H1 (cell line): ENCODE measurements at regions not wholly inside any gene's neighbourhood (a gene's known extent, or its start where the extent isn't known, plus 50 kb on each side); places are given as distances from the start of the nearest gene placed in this dataset.

Experiments used
- CTCF ChIA-PET: fragments of 300-600 bp; sonication (Branson Sonifier 250); formaldehyde crosslinking; loops from one replicate; lab custom pipeline; 2021; ENCODE audit not compliant: partially characterized antibody; lab: Charles Lee
- POLR2A ChIA-PET: fragments of 300-600 bp; sonication (Branson Sonifier 250); formaldehyde crosslinking; loops from one replicate; lab custom pipeline; 2021; ENCODE audit warnings: inconsistent platforms; ENCODE audit not compliant: partially characterized antibody; lab: Charles Lee
- DNase-seq, 2 experiments: peaks; one replicate each; pipeline versions ENCODE4 v3.0.0 to v3.0.0-alpha.2; 2010 to 2022; ENCODE audit warnings: low spot score in 2 of 2, low read depth in 1 of 2, mixed read lengths in 1 of 2
- FAIRE-seq: peaks from 2 replicates; lab custom pipeline; 2011; peaks lifted over from hg19 to GRCh38; lab: Jason Lieb, UNC
- H2AFZ ChIP-seq: 2 replicates; pipeline ENCODE4 v1.8.1; 2012; ENCODE audit warnings: low read length, inconsistent platforms
- H2AK5ac ChIP-seq: 2 replicates; pipeline ENCODE4 v1.6.1; 2013; ENCODE audit warnings: low read depth, low read length
- H2BK120ac ChIP-seq: replicated peaks from 2 replicates; pipeline ENCODE3; 2013; ENCODE audit warnings: low read depth, low read length, inconsistent platforms
- H2BK12ac ChIP-seq: 2 replicates; pipeline ENCODE4 v1.6.1; 2013; ENCODE audit warnings: low read depth, low read length
- H2BK15ac ChIP-seq: 2 replicates; pipeline ENCODE4 v1.6.1; 2013; ENCODE audit warnings: low read length
- H2BK20ac ChIP-seq: 2 replicates; pipeline ENCODE4 v1.6.1; 2013; ENCODE audit warnings: low read length
- H2BK5ac ChIP-seq: 2 replicates; pipeline ENCODE4 v1.6.1; 2013; ENCODE audit warnings: low read depth, low read length
- H3K14ac ChIP-seq: 2 replicates; pipeline ENCODE4 v1.6.1; 2013; ENCODE audit warnings: inconsistent platforms; ENCODE audit not compliant: insufficient read length
- H3K18ac ChIP-seq: 2 replicates; pipeline ENCODE4 v1.6.1; 2013; ENCODE audit warnings: low read length; ENCODE audit errors: extremely low read depth
- H3K23ac ChIP-seq: 2 replicates; pipeline ENCODE4 v1.6.1; 2013; ENCODE audit warnings: inconsistent platforms; ENCODE audit not compliant: insufficient read length
- H3K23me2 ChIP-seq: 2 replicates; pipeline ENCODE4 v1.6.1; 2013; ENCODE audit warnings: low read depth, low read length
- H3K27ac ChIP-seq: 2 replicates; pipeline ENCODE4 v1.6.1; 2011; ENCODE audit warnings: low read depth, low read length, inconsistent platforms
- H3K27me3 ChIP-seq, 4 experiments: replicated peaks in 1 of 4; 1 replicate in 1 of 4; 2 replicates in 3 of 4; pipeline versions ENCODE4 v1.6.1 to v1.8.1; 2011 to 2013; ENCODE audit warnings: low read length in 3 of 4, mild to moderate bottlenecking in 3 of 4, inconsistent platforms in 2 of 4, mixed read lengths in 2 of 4, moderate library complexity in 1 of 4; ENCODE audit not compliant: control insufficient read depth in 3 of 4, insufficient read depth in 3 of 4; ENCODE audit errors: extremely low read depth in 1 of 4
- H3K36me3 ChIP-seq, 4 experiments: 2 replicates each; pipeline versions ENCODE4 v1.6.1 to v1.8.1; 2011 to 2013; ENCODE audit warnings: mild to moderate bottlenecking in 4 of 4, low read length in 3 of 4, moderate library complexity in 2 of 4, control low read depth in 1 of 4, inconsistent platforms in 1 of 4; ENCODE audit not compliant: insufficient read depth in 4 of 4, control insufficient read depth in 2 of 4
- H3K4ac ChIP-seq: replicated peaks from 2 replicates; pipeline ENCODE3; 2013; ENCODE audit warnings: low read length, low read depth, mixed read lengths, inconsistent platforms; ENCODE audit not compliant: insufficient read length
- H3K4me1 ChIP-seq, 4 experiments: replicated peaks in 1 of 4; 1 replicate in 1 of 4; 2 replicates in 3 of 4; pipeline versions ENCODE4 v1.6.1 to v1.8.1; 2011 to 2013; ENCODE audit warnings: low read length in 3 of 4, inconsistent platforms in 2 of 4, mixed read lengths in 1 of 4; ENCODE audit not compliant: insufficient read depth in 4 of 4, control insufficient read depth in 3 of 4
- H3K4me2 ChIP-seq, 2 experiments: 2 replicates each; pipeline versions ENCODE4 v1.6.1 to v1.8.1; 2011 to 2013; ENCODE audit warnings: low read depth in 2 of 2, low read length in 2 of 2, control low read depth in 1 of 2, inconsistent platforms in 1 of 2, mild to moderate bottlenecking in 1 of 2; ENCODE audit not compliant: insufficient read depth in 1 of 2
- H3K4me3 ChIP-seq, 4 experiments: fragments of 200-600, 300-600 bp in 1 of 4; sonication (generic), shearing (Covaris generic), sonication (Bioruptor Twin) in 1 of 4; 2 replicates each; pipeline versions ENCODE4 v1.5.1 to v1.8.1; 2011 to 2016; ENCODE audit warnings: low read length in 4 of 4, low read depth in 3 of 4, control low read depth in 2 of 4, inconsistent platforms in 2 of 4, mild to moderate bottlenecking in 2 of 4, mixed read lengths in 1 of 4, moderate library complexity in 1 of 4; ENCODE audit not compliant: insufficient read depth in 2 of 4; ENCODE audit errors: extremely low read depth in 1 of 4
- H3K56ac ChIP-seq: replicated peaks from 2 replicates; pipeline ENCODE3; 2013; ENCODE audit warnings: low read depth, mild to moderate bottlenecking, mixed read lengths, low read length, inconsistent platforms; ENCODE audit not compliant: insufficient read length
- H3K79me1 ChIP-seq: 2 replicates; pipeline ENCODE4 v1.6.1; 2013; ENCODE audit warnings: low read depth, low read length, control low read depth
- H3K79me2 ChIP-seq, 2 experiments: 2 replicates each; pipeline versions ENCODE4 v1.6.1 to v1.8.1; 2012 to 2013; ENCODE audit warnings: low read length in 2 of 2, mild to moderate bottlenecking in 2 of 2, inconsistent platforms in 1 of 2; ENCODE audit not compliant: insufficient read depth in 2 of 2, control insufficient read depth in 1 of 2
- H3K9ac ChIP-seq, 4 experiments: replicated peaks in 1 of 4; 1 replicate in 1 of 4; 2 replicates in 3 of 4; pipeline versions ENCODE4 v1.6.1 to v1.8.1; 2011 to 2013; ENCODE audit warnings: low read depth in 3 of 4, low read length in 3 of 4, control low read depth in 2 of 4, mild to moderate bottlenecking in 2 of 4, moderate library complexity in 2 of 4, inconsistent platforms in 1 of 4; ENCODE audit errors: extremely low read depth in 1 of 4
- H3K9me3 ChIP-seq, 2 experiments: 2 replicates each; pipeline versions ENCODE4 v1.6.1 to v1.8.1; 2012 to 2013; ENCODE audit warnings: mild to moderate bottlenecking in 2 of 2, moderate library complexity in 2 of 2, control low read depth in 1 of 2, inconsistent platforms in 1 of 2, low read depth in 1 of 2, low read length in 1 of 2, mixed read lengths in 1 of 2; ENCODE audit not compliant: insufficient read depth in 2 of 2
- H4K20me1 ChIP-seq, 2 experiments: replicated peaks in 1 of 2; 2 replicates each; pipeline versions ENCODE3 to v1.8.1; 2011 to 2013; ENCODE audit warnings: inconsistent platforms in 2 of 2, low read length in 2 of 2, mild to moderate bottlenecking in 1 of 2; ENCODE audit not compliant: insufficient read depth in 2 of 2, control insufficient read depth in 1 of 2
- H4K5ac ChIP-seq: 2 replicates; pipeline ENCODE4 v1.6.1; 2013; ENCODE audit warnings: low read length, low read depth, mixed read lengths, inconsistent platforms; ENCODE audit not compliant: insufficient read length
- H4K8ac ChIP-seq: 2 replicates; pipeline ENCODE4 v1.8.0; 2013; ENCODE audit warnings: mild to moderate bottlenecking, moderate library complexity, low read length, inconsistent platforms; ENCODE audit not compliant: insufficient read depth; ENCODE audit errors: extremely low read depth
- H4K91ac ChIP-seq: replicated peaks from 2 replicates; pipeline ENCODE3; 2013; ENCODE audit warnings: low read length, mixed read lengths, inconsistent platforms; ENCODE audit not compliant: insufficient read length
- ASH2L ChIP-seq: fragments of 200-600, 300-600 bp; sonication (generic); IDR thresholded peaks from one replicate; pipeline ENCODE4 v1.7.1; 2017; ENCODE audit warnings: low read length
- EGR1 ChIP-seq: IDR thresholded peaks from 2 replicates; pipeline ENCODE4 v1.6.1; 2011; ENCODE audit warnings: low read depth, low read length, borderline replicate concordance
- HDAC2 ChIP-seq, 2 experiments: fragments of 300-600 bp in 1 of 2; sonication (generic) in 1 of 2; IDR thresholded peaks; 2 replicates each; pipeline ENCODE4 v1.6.1; 2011 to 2012; ENCODE audit warnings: low read depth in 2 of 2, low read length in 2 of 2, mild to moderate bottlenecking in 2 of 2, moderate library complexity in 2 of 2, borderline replicate concordance in 1 of 2, inconsistent platforms in 1 of 2
- KDM1A ChIP-seq: fragments of 200-600, 300-600 bp; sonication (generic); IDR thresholded peaks from 2 replicates; pipeline ENCODE4 v1.7.1; 2016; ENCODE audit warnings: mild to moderate bottlenecking, low read length, borderline replicate concordance
- RNF2 ChIP-seq: fragments of 200-900, 300-1000 bp; sonication (generic); IDR thresholded peaks from 2 replicates; pipeline ENCODE4 v1.7.1; 2016; ENCODE audit warnings: borderline replicate concordance, low read depth, mild to moderate bottlenecking, antibody characterized with exemption, low read length; ENCODE audit not compliant: poor library complexity, severe bottlenecking; ENCODE audit errors: missing control alignments
- RXRA ChIP-seq: IDR thresholded peaks from 2 replicates; pipeline ENCODE4 v1.6.1; 2011; ENCODE audit warnings: low read depth, mild to moderate bottlenecking, low read length, moderate library complexity; ENCODE audit not compliant: insufficient read depth
- SP1 ChIP-seq: IDR thresholded peaks from 2 replicates; pipeline ENCODE4 v1.6.1; 2011; ENCODE audit warnings: low read depth, low read length
- SRF ChIP-seq: IDR thresholded peaks from 2 replicates; pipeline ENCODE4 v1.6.1; 2011; ENCODE audit warnings: mild to moderate bottlenecking, low read depth, low read length, moderate library complexity
- TAF7 ChIP-seq: optimal IDR thresholded peaks from 2 replicates; pipeline ENCODE3; 2011; ENCODE audit warnings: low read depth, mild to moderate bottlenecking, inconsistent platforms, low read length, moderate library complexity, borderline replicate concordance
- TEAD4 ChIP-seq: IDR thresholded peaks from 2 replicates; pipeline ENCODE4 v1.6.1; 2012; ENCODE audit warnings: low read depth, low read length, inconsistent platforms, mixed read lengths
- WGBS, 2 experiments: shearing (Covaris generic) in 1 of 2; methylation state at CpG; one replicate each; pipeline versions ENCODE4 v1.1.6 to v1.1.7; 2013 to 2015; ENCODE audit warnings: low lambda C conversion rate in 2 of 2, mixed read lengths in 2 of 2, inconsistent platforms in 1 of 2, low coverage in 1 of 2, missing lambda C conversion rate in 1 of 2; ENCODE audit not compliant: insufficient replicate concordance in 2 of 2, insufficient coverage in 1 of 2, insufficient read length in 1 of 2; ENCODE audit errors: extremely low coverage in 1 of 2, missing lambda C conversion rate in 1 of 2; 5-methylcytosine and 5-hydroxymethylcytosine counted together
- TF ChIP-seq, protein P1 (sequence below): IDR thresholded peaks from 2 replicates; pipeline ENCODE4 v1.6.1; 2011; ENCODE audit warnings: low read length, improper control_type of control experiment

DNA sequence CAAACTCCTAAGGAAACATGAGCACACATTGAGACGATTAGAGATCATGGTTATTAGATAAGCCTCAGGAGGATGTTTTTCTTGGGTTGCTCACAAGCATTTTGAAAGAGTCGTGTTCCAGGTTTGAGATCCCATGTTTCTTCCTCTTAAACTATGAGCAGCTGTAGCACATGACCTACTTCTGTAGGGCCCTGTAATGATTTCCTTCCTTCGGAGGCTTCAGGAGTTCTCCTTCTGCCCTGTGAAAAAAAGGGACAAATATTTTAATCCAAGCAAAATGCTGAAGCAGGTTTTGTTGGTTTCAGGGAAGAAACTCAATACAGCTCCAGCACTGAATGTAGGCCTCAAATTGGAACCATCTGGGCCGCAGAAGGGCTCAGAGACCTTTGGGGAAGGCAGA is 82.6 kb downstream of the POU3F3 start:
- FAIRE-seq = no peak
- no peak for DNase-seq
- no peak overlapping the region for H2BK12ac ChIP-seq
- no peak overlapping the region for H2AFZ ChIP-seq
- POLR2A ChIA-PET = no interaction called here
- no peak overlapping the region for H3K56ac ChIP-seq
- no peak overlapping the region for H2BK20ac ChIP-seq
- H3K23ac ChIP-seq = no peak overlapping the region
- H3K18ac ChIP-seq = no peak overlapping the region
- no peak overlapping the region for H2BK120ac ChIP-seq
- CTCF ChIA-PET = interaction anchor here (0.8 to 1.3 kb wide), 3 partner anchors 8 to 524 kb away, joined by 3 read pairs; no protein-coding TSS in a partner anchor
- H3K4ac ChIP-seq = no peak overlapping the region
- no peak overlapping the region for H3K27ac ChIP-seq
- no peak overlapping the region for H4K5ac ChIP-seq
- H3K36me3 ChIP-seq = no peaks in the 10 kb centered on the region
- no peak overlapping the region for H2BK15ac ChIP-seq
- no peak overlapping the region for H3K9ac ChIP-seq
- H2BK5ac ChIP-seq = no peak overlapping the region
- no peaks in the 10 kb centered on the region for H3K79me1 ChIP-seq
- no peak overlapping the region for H4K91ac ChIP-seq
- H3K4me1 ChIP-seq = peaks cover 0 to 3% (median 0%) of the 10 kb centered on the region in 4 experiments; a peak in 1 of 7 replicates
- H3K27me3 ChIP-seq = no peaks in the 10 kb centered on the region
- no peak overlapping the region for H3K14ac ChIP-seq
- TF ChIP-seq, protein P1, sequence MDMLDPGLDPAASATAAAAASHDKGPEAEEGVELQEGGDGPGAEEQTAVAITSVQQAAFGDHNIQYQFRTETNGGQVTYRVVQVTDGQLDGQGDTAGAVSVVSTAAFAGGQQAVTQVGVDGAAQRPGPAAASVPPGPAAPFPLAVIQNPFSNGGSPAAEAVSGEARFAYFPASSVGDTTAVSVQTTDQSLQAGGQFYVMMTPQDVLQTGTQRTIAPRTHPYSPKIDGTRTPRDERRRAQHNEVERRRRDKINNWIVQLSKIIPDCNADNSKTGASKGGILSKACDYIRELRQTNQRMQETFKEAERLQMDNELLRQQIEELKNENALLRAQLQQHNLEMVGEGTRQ = no peak
- TF ChIP-seq TEAD4 (no peak), SRF (no peak), RXRA (no peak), EGR1 (no peak), TAF7 (no peak), RNF2 (no peak), KDM1A (no peak), ASH2L (no peak), SP1 (no peak), HDAC2 (IDR thresholded peaks at IDR 0.05; ENCODE audit: borderline replicate concordance in 1 of 2, low read depth in 2 of 2, low read length in 2 of 2) (no peak)
- H2AK5ac ChIP-seq = no peak overlapping the region
- no peaks in the 10 kb centered on the region for H3K79me2 ChIP-seq
- 93% methylated on average over 4 of the region's 4 CpGs; no CpG with 5 or more reads in 1 of the 2 experiments for WGBS, 2 experiments
- no peak overlapping the region for H3K4me3 ChIP-seq
- no peak overlapping the region for H4K8ac ChIP-seq
- no peaks in the 10 kb centered on the region for H4K20me1 ChIP-seq
- no peaks in the 10 kb centered on the region for H3K23me2 ChIP-seq
- no peaks in the 10 kb centered on the region for H3K9me3 ChIP-seq
- H3K4me2 ChIP-seq = no peak overlapping the region
